IMR-90 (cell line): ENCODE measurements at regions not wholly inside any gene's neighbourhood (a gene's known extent, or its start where the extent isn't known, plus 50 kb on each side); places are given as distances from the start of the nearest gene placed in this dataset.

Experiments used
- CHD1 ChIP-seq: IDR thresholded peaks from 2 replicates; pipeline ENCODE4 v1.6.1; 2012; ENCODE audit warnings: low read depth, low read length, improper control_type of control experiment
- FOS ChIP-seq: fragments of 150-350 bp; IDR thresholded peaks from 2 replicates; pipeline ENCODE4 v1.6.1; 2016; ENCODE audit warnings: low read depth, low read length
- MAFK ChIP-seq: IDR thresholded peaks from 2 replicates; pipeline ENCODE4 v1.6.1; 2012; ENCODE audit warnings: low read depth, low read length, improper control_type of control experiment
- RAD21 ChIP-seq: IDR thresholded peaks from 2 replicates; pipeline ENCODE4 v1.6.1; 2012; ENCODE audit warnings: low read length, improper control_type of control experiment
- RCOR1 ChIP-seq: IDR thresholded peaks from 2 replicates; pipeline ENCODE4 v1.6.1; 2012; ENCODE audit warnings: mild to moderate bottlenecking, low read length, improper control_type of control experiment; ENCODE audit not compliant: insufficient replicate concordance
- TF ChIP-seq, protein P1 (sequence below): conservative IDR thresholded peaks from 2 replicates; pipeline ENCODE4 v1.5.1; 2012; ENCODE audit warnings: mild to moderate bottlenecking, low read depth, low read length, improper control_type of control experiment

DNA sequence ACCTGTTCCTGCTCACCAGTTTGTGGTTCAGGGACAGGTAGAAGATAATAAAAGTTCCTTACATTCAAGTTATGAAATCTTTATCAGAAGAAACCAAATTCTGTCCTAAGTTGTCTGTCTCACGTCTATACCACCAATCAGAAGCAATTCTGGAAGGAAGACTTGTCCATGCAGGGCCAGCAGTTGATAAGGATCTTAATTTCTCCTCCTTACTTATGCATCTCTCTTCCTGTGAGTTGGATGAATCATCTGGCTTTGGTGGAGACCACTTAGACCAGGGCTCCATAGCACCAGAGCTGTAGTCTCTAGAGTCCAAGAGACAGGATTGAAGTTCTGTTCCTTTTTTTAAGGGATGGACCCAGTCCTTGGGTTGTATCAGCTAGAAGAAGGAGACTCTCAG lies 106.5 kb downstream of the APOB start:
- TF ChIP-seq, protein P1, sequence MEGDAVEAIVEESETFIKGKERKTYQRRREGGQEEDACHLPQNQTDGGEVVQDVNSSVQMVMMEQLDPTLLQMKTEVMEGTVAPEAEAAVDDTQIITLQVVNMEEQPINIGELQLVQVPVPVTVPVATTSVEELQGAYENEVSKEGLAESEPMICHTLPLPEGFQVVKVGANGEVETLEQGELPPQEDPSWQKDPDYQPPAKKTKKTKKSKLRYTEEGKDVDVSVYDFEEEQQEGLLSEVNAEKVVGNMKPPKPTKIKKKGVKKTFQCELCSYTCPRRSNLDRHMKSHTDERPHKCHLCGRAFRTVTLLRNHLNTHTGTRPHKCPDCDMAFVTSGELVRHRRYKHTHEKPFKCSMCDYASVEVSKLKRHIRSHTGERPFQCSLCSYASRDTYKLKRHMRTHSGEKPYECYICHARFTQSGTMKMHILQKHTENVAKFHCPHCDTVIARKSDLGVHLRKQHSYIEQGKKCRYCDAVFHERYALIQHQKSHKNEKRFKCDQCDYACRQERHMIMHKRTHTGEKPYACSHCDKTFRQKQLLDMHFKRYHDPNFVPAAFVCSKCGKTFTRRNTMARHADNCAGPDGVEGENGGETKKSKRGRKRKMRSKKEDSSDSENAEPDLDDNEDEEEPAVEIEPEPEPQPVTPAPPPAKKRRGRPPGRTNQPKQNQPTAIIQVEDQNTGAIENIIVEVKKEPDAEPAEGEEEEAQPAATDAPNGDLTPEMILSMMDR = no peak
- TF ChIP-seq RAD21 (no peak), MAFK (no peak), CHD1 (no peak), RCOR1 (no peak), FOS (no peak)
